ENCODE measurements at regions not wholly inside any gene's neighbourhood (a gene's known extent, or its start where the extent isn't known, plus 50 kb on each side); places are given as distances from the start of the nearest gene placed in this dataset.
"Not testable (repeated sequence)": the region's sequence is repeated elsewhere in the genome, so short reads cannot be mapped to it uniquely, and the experiment has no call there.

DNA sequence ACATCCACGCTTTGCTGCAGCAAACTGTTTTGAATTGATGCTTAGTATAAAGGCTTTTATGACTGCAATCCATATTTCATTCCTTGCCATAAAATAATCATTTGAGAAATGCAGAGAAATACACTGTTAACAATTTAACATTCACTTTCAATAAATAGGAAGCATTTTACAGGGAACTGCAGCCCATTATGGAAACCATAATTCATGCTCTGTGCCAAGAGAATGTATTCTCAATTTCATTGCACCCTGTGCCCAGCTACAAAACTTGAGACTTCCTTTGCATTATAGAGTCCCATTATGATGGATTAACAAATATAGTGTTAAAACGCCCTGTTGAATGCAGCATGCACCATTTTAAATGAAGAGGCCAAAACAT lies 134.0 kb downstream of the MED10 start:
- Histone ChIP-seq H3K4me3 (no peak overlapping the region), H3K27ac (no peak overlapping the region), H3K27me3 (no peaks in the 10 kb centered on the region), H3K9me3 (no peaks in the 10 kb centered on the region), H3K36me3 (ENCODE audit: low read depth, missing control alignments) (no peaks in the 10 kb centered on the region), H3K4me1 (no peaks in the 10 kb centered on the region)
- 93 to 96% methylated on average over 2 of the region's 2 CpGs for WGBS, 2 donors
- no peak for DNase-seq
- intact Hi-C loops (cut with DNase I; ENCODE audit: low total_unique reads), result no loop called here
- TF ChIP-seq, protein P1, sequence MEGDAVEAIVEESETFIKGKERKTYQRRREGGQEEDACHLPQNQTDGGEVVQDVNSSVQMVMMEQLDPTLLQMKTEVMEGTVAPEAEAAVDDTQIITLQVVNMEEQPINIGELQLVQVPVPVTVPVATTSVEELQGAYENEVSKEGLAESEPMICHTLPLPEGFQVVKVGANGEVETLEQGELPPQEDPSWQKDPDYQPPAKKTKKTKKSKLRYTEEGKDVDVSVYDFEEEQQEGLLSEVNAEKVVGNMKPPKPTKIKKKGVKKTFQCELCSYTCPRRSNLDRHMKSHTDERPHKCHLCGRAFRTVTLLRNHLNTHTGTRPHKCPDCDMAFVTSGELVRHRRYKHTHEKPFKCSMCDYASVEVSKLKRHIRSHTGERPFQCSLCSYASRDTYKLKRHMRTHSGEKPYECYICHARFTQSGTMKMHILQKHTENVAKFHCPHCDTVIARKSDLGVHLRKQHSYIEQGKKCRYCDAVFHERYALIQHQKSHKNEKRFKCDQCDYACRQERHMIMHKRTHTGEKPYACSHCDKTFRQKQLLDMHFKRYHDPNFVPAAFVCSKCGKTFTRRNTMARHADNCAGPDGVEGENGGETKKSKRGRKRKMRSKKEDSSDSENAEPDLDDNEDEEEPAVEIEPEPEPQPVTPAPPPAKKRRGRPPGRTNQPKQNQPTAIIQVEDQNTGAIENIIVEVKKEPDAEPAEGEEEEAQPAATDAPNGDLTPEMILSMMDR (IDR thresholded peaks at IDR 0.05), result no peak
- TF ChIP-seq POLR2A (IDR thresholded peaks at IDR 0.05), result no peak

DNA sequence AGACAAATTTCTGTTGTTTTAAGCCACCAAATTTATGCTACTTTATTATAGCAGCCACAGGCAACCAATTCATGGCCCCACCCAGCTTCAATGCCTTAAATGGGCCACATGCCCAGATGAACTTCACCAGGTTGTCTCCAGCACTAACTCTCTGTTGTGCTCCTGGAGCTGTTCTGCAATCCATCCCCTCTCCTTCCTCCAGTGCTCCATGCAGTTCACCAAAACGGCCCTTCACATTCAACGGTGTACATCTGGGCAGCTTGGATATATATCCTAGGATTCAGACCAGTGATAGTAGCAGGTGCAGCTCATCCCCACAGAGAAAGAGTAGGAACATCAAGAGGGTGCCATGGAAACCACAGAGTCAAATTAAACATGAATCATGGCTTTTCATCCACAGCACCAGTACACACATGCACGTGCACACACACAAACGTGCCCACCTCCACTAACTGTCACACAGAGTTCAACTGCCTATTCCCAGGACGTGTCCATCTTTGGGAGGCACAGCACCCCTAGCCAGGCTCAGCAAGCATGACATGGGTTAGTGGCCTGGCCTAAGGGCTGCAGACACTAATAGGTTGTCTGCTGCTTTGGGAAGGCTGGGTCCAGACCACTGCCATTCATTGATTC lies 134.5 kb downstream of the MED10 start:
- Histone ChIP-seq H3K9me3 (no peaks in the 10 kb centered on the region), H3K36me3 (ENCODE audit: low read depth, missing control alignments) (no peaks in the 10 kb centered on the region), H3K27me3 (no peaks in the 10 kb centered on the region), H3K27ac (no peak overlapping the region), H3K4me3 (no peak overlapping the region), H3K4me1 (no peaks in the 10 kb centered on the region)
- TF ChIP-seq, protein P1 (IDR thresholded peaks at IDR 0.05), result no peak
- TF ChIP-seq POLR2A (IDR thresholded peaks at IDR 0.05), result no peak
- WGBS, 2 donors, result 81 to 83% methylated on average over 5 of the region's 5 CpGs
- intact Hi-C loops (cut with DNase I; ENCODE audit: low total_unique reads), result no loop called here
- no peak for DNase-seq

DNA sequence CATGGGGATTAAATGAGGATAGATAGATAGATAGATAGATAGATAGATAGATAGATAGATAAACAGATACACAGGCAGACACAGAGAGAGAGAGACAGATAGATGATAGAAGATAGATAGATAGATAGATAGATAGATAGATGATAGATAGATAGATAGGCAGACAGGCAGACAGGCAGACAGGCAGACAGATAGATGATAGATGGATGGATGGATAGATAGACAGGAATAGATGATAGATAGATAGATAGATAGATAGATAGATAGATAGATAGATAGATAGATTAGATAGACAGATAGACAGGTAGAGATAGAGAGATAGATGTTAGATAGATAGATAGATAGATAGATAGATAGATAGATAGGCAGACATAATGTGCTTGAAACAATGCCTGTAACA lies 137.3 kb downstream of the MED10 start:
- H3K4me3 ChIP-seq; H3K36me3 ChIP-seq (ENCODE audit: low read depth, missing control alignments); H3K27ac ChIP-seq; H3K27me3 ChIP-seq; DNase-seq; H3K9me3 ChIP-seq; H3K4me1 ChIP-seq; intact Hi-C loops (cut with DNase I; ENCODE audit: low total_unique reads): not testable (repeated sequence)

DNA sequence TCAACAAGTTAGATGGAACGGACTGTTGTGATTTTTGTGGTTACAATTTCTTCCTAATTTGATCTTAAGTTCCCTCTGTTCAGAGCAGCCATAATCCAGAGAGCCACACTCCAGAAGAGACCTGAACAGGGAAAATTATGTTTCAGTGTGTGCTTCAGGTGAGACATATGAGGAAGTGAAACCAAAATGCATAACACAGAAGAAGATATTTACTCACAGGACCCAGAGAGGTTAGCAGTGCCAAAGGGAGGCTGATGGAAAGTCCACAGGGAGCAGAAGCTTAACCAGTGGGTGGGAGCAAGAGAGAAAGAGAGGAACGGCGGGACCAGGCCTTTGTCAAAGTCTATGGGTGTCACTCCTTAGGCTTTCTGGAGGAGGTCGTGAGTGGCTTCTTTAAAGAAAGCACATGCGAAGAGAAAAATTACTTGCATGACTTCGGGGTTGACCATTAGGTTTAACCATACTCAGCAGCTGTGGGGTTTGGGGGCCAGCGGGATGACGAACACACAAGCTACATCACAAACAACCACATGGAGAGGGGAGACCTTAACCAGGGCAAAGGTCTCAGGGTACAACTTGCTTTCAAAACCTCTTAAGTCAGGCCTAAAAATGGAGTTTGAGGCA lies 141.4 kb downstream of the MED10 start:
- no peak for TF ChIP-seq POLR2A (IDR thresholded peaks at IDR 0.05)
- TF ChIP-seq, protein P1 (IDR thresholded peaks at IDR 0.05), result no peak
- Histone ChIP-seq H3K36me3 (ENCODE audit: low read depth, missing control alignments) (no peaks in the 10 kb centered on the region), H3K4me1 (no peaks in the 10 kb centered on the region), H3K27me3 (no peaks in the 10 kb centered on the region), H3K27ac (no peak overlapping the region), H3K9me3 (no peaks in the 10 kb centered on the region), H3K4me3 (no peak overlapping the region)
- WGBS, 2 donors, result 91 to 93% methylated on average over 8 of the region's 8 CpGs
- intact Hi-C loops (cut with DNase I; ENCODE audit: low total_unique reads), result no loop called here
- DNase-seq, result no peak

DNA sequence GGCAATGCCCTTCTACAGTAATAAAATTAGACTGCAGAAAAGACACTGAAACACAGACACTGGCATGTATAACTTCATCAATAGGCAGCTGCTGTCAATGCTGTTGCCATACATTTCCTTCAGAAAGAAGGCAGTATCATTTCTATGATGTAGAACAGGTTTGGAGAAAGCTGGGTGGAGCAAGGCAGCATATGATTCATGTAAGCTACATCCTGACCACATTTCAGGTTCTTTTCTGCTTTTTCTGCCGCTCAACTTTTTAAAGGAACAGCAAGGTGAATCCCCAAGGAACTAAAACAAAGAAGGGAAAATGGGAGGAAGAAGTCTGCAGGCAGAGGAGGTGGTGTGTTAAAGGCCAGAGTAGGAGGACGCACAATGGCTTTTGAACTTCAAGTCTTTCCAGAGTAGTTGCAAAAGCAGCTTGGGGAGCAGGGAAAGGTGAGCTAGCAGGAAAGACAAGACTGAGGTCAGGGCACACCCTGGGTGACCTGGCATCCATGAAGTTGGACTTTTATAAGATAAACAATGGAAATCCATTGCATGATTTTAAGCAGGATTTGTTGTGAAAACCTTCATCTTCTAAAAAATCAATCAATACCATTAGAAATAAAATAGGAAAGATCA lies 142.1 kb downstream of the MED10 start:
- Histone ChIP-seq H3K27ac (no peak overlapping the region), H3K4me1 (no peaks in the 10 kb centered on the region), H3K27me3 (no peaks in the 10 kb centered on the region), H3K4me3 (no peak overlapping the region), H3K9me3 (no peaks in the 10 kb centered on the region), H3K36me3 (ENCODE audit: low read depth, missing control alignments) (no peaks in the 10 kb centered on the region)
- intact Hi-C loops (cut with DNase I; ENCODE audit: low total_unique reads), result no loop called here
- TF ChIP-seq, protein P1 (IDR thresholded peaks at IDR 0.05), result no peak
- TF ChIP-seq POLR2A (IDR thresholded peaks at IDR 0.05), result no peak
- WGBS, 2 donors, result 90 to 98% methylated on average over 2 of the region's 2 CpGs
- DNase-seq, result no peak
